SK-N-SH (cell line): ENCODE measurements at regions not wholly inside any gene's neighbourhood (a gene's known extent, or its start where the extent isn't known, plus 50 kb on each side); places are given as distances from the start of the nearest gene placed in this dataset.

Source experiments
- CTCF ChIA-PET: fragments of 300-600, 350-600 bp; formaldehyde crosslinking; extraction: SDS; loops from one replicate; lab custom pipeline; 2021; lab: Yijun Ruan, JAX
- POLR2A ChIA-PET: fragments of 350-600 bp; sonication (Branson Sonifier 250); formaldehyde crosslinking; extraction: SDS; loops from one replicate; lab custom pipeline; 2020; ENCODE audit warnings: antibody characterized with exemption, inconsistent platforms; lab: Yijun Ruan, JAX
- DNase-seq: peaks from one replicate; pipeline ENCODE4 v3.0.0; 2012
- H2AFZ ChIP-seq: fragments of 200-600 bp; sonication (generic); 2 replicates; pipeline ENCODE4 v1.8.1; 2016; ENCODE audit warnings: antibody characterized with exemption, mild to moderate bottlenecking, low read depth
- H3F3A ChIP-seq: fragments of 200-600 bp; sonication (generic); replicated peaks from 2 replicates; pipeline ENCODE3; 2016; ENCODE audit warnings: antibody characterized with exemption, mild to moderate bottlenecking; ENCODE audit not compliant: insufficient read depth
- H3K27ac ChIP-seq, 2 experiments: fragments of 200-500 bp in 1 of 2; fragments of 200-600 bp in 1 of 2; sonication (Bioruptor generic) in 1 of 2; sonication (generic), shearing (Covaris generic) in 1 of 2; 2 replicates each; pipeline versions ENCODE4 v1.5.1 to v1.6.1; 2014 to 2016; ENCODE audit warnings: low read depth in 2 of 2, inconsistent platforms in 1 of 2, low read length in 1 of 2, mild to moderate bottlenecking in 1 of 2, mixed read lengths in 1 of 2
- H3K27me3 ChIP-seq: fragments of 200-600 bp; sonication (generic), shearing (Covaris generic); 2 replicates; pipeline ENCODE4 v1.6.1; 2016; ENCODE audit warnings: mixed run types; ENCODE audit not compliant: insufficient read depth
- H3K36me3 ChIP-seq, 2 experiments: fragments of 200-500 bp in 1 of 2; fragments of 200-600 bp in 1 of 2; sonication (Bioruptor generic) in 1 of 2; sonication (generic) in 1 of 2; replicated peaks in 1 of 2; 2 replicates each; pipeline versions ENCODE3 to v1.5.1; 2014 to 2016; ENCODE audit warnings: low read length in 1 of 2, mild to moderate bottlenecking in 1 of 2; ENCODE audit not compliant: insufficient read depth in 2 of 2, control insufficient read depth in 1 of 2
- H3K4me1 ChIP-seq, 2 experiments: fragments of 200-500 bp in 1 of 2; fragments of 200-600 bp in 1 of 2; sonication (Bioruptor generic) in 1 of 2; sonication (generic), shearing (Covaris generic) in 1 of 2; 2 replicates each; pipeline versions ENCODE4 v1.5.1 to v1.6.1; 2014 to 2016; ENCODE audit warnings: low read depth in 1 of 2, low read length in 1 of 2, mixed run types in 1 of 2; ENCODE audit not compliant: insufficient read depth in 2 of 2, control insufficient read depth in 1 of 2
- H3K4me2 ChIP-seq: fragments of 200-600 bp; sonication (generic), shearing (Covaris generic); 2 replicates; pipeline ENCODE4 v1.6.1; 2017; ENCODE audit warnings: mixed run types
- H3K4me3 ChIP-seq, 2 experiments: fragments of 200-500 bp in 1 of 2; fragments of 200-600 bp in 1 of 2; sonication (Bioruptor generic) in 1 of 2; sonication (generic), shearing (Covaris generic) in 1 of 2; 2 replicates each; pipeline versions ENCODE4 v1.5.1 to v1.8.1; 2014 to 2016; ENCODE audit warnings: low read depth in 2 of 2, inconsistent platforms in 1 of 2, low read length in 1 of 2, mild to moderate bottlenecking in 1 of 2, mixed read lengths in 1 of 2, moderate library complexity in 1 of 2
- H3K79me2 ChIP-seq: fragments of 200-600 bp; sonication (generic); 2 replicates; pipeline ENCODE4 v1.8.1; 2017; ENCODE audit warnings: mild to moderate bottlenecking; ENCODE audit not compliant: insufficient read depth
- H3K9ac ChIP-seq: fragments of 200-600 bp; sonication (generic); 2 replicates; pipeline ENCODE4 v1.6.1; 2017; ENCODE audit warnings: mixed run types
- H3K9me2 ChIP-seq: fragments of 200-600 bp; sonication (generic); 2 replicates; pipeline ENCODE4 v1.6.1; 2017; ENCODE audit warnings: mixed run types
- H3K9me3 ChIP-seq: fragments of 200-600 bp; sonication (generic); 2 replicates; pipeline ENCODE4 v1.6.1; 2017; ENCODE audit warnings: mixed run types, mild to moderate bottlenecking, moderate library complexity
- H4K20me1 ChIP-seq: fragments of 200-600 bp; sonication (generic); 2 replicates; pipeline ENCODE4 v1.6.1; 2017; ENCODE audit warnings: mild to moderate bottlenecking, mixed run types; ENCODE audit not compliant: insufficient read depth
- ELF1 ChIP-seq: IDR thresholded peaks from 2 replicates; pipeline ENCODE4 v1.4.0; 2012
- EP300 ChIP-seq, 2 experiments: IDR thresholded peaks; 2 replicates each; pipeline versions ENCODE4 v1.4.0 to v1.6.1; 2012; ENCODE audit warnings: borderline replicate concordance in 1 of 2, low read depth in 1 of 2, low read length in 1 of 2
- FOXJ3 ChIP-seq: sonication (generic); formaldehyde crosslinking; IDR thresholded peaks from 2 replicates; pipeline ENCODE4 v1.5.1; 2020; ENCODE audit warnings: mild to moderate bottlenecking, missing genetic modification reagents
- JUND ChIP-seq: IDR thresholded peaks from 2 replicates; pipeline ENCODE4 v1.4.0; 2012
- MAX ChIP-seq: IDR thresholded peaks from 2 replicates; pipeline ENCODE4 v1.4.0; 2012; ENCODE audit warnings: low read depth
- MEF2A ChIP-seq: IDR thresholded peaks from 2 replicates; pipeline ENCODE4 v1.4.0; 2012; ENCODE audit warnings: low read depth, borderline replicate concordance
- NFIC ChIP-seq: IDR thresholded peaks from 2 replicates; pipeline ENCODE4 v1.4.0; 2012; ENCODE audit warnings: borderline replicate concordance
- POLR2AphosphoS5 ChIP-seq: IDR thresholded peaks from 2 replicates; pipeline ENCODE4 v1.6.1; 2012; ENCODE audit warnings: low read depth, low read length
- RAD21 ChIP-seq: IDR thresholded peaks from 2 replicates; pipeline ENCODE4 v1.6.1; 2012; ENCODE audit warnings: mild to moderate bottlenecking, low read length
- RCOR1 ChIP-seq: fragments of 150-350 bp; IDR thresholded peaks from 2 replicates; pipeline ENCODE4 v1.6.1; 2017; ENCODE audit warnings: antibody characterized with exemption, low read length
- REST ChIP-seq: IDR thresholded peaks from 2 replicates; pipeline ENCODE4 v1.6.1; 2012; ENCODE audit warnings: mild to moderate bottlenecking, low read depth, low read length, moderate library complexity
- RFX5 ChIP-seq: IDR thresholded peaks from 2 replicates; pipeline ENCODE4 v1.6.1; 2012; ENCODE audit warnings: mild to moderate bottlenecking, improper control_type of control experiment, low read length
- SIN3A ChIP-seq: IDR thresholded peaks from 2 replicates; pipeline ENCODE4 v1.6.1; 2012; ENCODE audit warnings: low read depth, mild to moderate bottlenecking, low read length, moderate library complexity, borderline replicate concordance
- SMC3 ChIP-seq: IDR thresholded peaks from 2 replicates; pipeline ENCODE4 v1.6.1; 2012; ENCODE audit warnings: low read depth, low read length, improper control_type of control experiment
- TAF1 ChIP-seq: IDR thresholded peaks from 2 replicates; pipeline ENCODE4 v1.6.1; 2012; ENCODE audit warnings: low read depth, mild to moderate bottlenecking, low read length, moderate library complexity, borderline replicate concordance
- USF1 ChIP-seq: IDR thresholded peaks from 2 replicates; pipeline ENCODE4 v1.4.0; 2012; ENCODE audit warnings: low read depth, borderline replicate concordance
- YY1 ChIP-seq: IDR thresholded peaks from 2 replicates; pipeline ENCODE4 v1.4.0; 2012; ENCODE audit warnings: low read depth, mild to moderate bottlenecking
- ZBTB33 ChIP-seq: IDR thresholded peaks from 2 replicates; pipeline ENCODE4 v1.4.0; 2012; ENCODE audit warnings: low read depth, borderline replicate concordance
- WGBS: methylation state at CpG from one replicate; pipeline ENCODE4 v1.1.6; 2017; ENCODE audit warnings: low lambda C conversion rate; 5-methylcytosine and 5-hydroxymethylcytosine counted together
- TF ChIP-seq, protein P1 (sequence below): fragments of 200-600 bp; sonication (generic); IDR thresholded peaks from 2 replicates; pipeline ENCODE4 v1.6.1; 2017; ENCODE audit warnings: antibody characterized with exemption, mild to moderate bottlenecking, moderate library complexity
- TF ChIP-seq, protein P2 (sequence below): fragments of 150-350 bp; IDR thresholded peaks from 2 replicates; pipeline ENCODE4 v1.6.1; 2017; ENCODE audit warnings: antibody characterized with exemption, low read length, low read depth, borderline replicate concordance

- no peak for TF ChIP-seq ZBTB33
- no peak for TF ChIP-seq POLR2AphosphoS5
- TF ChIP-seq MAX, result no peak
- no peak for TF ChIP-seq JUND
- no peak for TF ChIP-seq ELF1
- no peak for TF ChIP-seq SIN3A
- no peak for TF ChIP-seq NFIC
Observed at GRCh38 chr4:10305816-10306215, 151.4 kb downstream of the ZNF518B start (continued).

GRCh38 chr4:10303291-10303690 is 153.9 kb downstream of the ZNF518B start:
- POLR2A ChIA-PET, result no interaction called here
- H3K79me2 ChIP-seq, result no peaks in the 10 kb centered on the region
- H3K9me3 ChIP-seq, result no peaks in the 10 kb centered on the region
- H3K4me3 ChIP-seq, result no peak overlapping the region
- H3K9me2 ChIP-seq, result no peaks in the 10 kb centered on the region
- H3K4me2 ChIP-seq, result no peak overlapping the region
- no peaks in the 10 kb centered on the region for H3K4me1 ChIP-seq
- CTCF ChIA-PET, result no interaction called here
- H3F3A ChIP-seq, result no peaks in the 10 kb centered on the region
- H3K9ac ChIP-seq, result no peak overlapping the region
- H3K27ac ChIP-seq, result no peak overlapping the region
- H4K20me1 ChIP-seq, result no peaks in the 10 kb centered on the region
- WGBS, result 0% methylated on average over 4 of the region's 4 CpGs
- H3K27me3 ChIP-seq, result no peaks in the 10 kb centered on the region
- no peak overlapping the region for H2AFZ ChIP-seq
- no peaks in the 10 kb centered on the region for H3K36me3 ChIP-seq
- DNase-seq, result no peak
- TF ChIP-seq USF1 (no peak), REST (no peak), ZBTB33 (no peak), TAF1 (no peak), RCOR1 (no peak), SMC3 (no peak), RFX5 (no peak), MEF2A (no peak), YY1 (no peak), SIN3A (no peak), RAD21 (no peak), EP300 (IDR thresholded peaks at IDR 0.05; ENCODE audit: borderline replicate concordance in 1 of 2, low read depth in 1 of 2, low read length in 1 of 2) (no peak), FOXJ3 (CRISPR knock-in tag) (no peak), JUND (no peak), MAX (no peak)
- TF ChIP-seq, protein P1, sequence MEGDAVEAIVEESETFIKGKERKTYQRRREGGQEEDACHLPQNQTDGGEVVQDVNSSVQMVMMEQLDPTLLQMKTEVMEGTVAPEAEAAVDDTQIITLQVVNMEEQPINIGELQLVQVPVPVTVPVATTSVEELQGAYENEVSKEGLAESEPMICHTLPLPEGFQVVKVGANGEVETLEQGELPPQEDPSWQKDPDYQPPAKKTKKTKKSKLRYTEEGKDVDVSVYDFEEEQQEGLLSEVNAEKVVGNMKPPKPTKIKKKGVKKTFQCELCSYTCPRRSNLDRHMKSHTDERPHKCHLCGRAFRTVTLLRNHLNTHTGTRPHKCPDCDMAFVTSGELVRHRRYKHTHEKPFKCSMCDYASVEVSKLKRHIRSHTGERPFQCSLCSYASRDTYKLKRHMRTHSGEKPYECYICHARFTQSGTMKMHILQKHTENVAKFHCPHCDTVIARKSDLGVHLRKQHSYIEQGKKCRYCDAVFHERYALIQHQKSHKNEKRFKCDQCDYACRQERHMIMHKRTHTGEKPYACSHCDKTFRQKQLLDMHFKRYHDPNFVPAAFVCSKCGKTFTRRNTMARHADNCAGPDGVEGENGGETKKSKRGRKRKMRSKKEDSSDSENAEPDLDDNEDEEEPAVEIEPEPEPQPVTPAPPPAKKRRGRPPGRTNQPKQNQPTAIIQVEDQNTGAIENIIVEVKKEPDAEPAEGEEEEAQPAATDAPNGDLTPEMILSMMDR, result no peak
- TF ChIP-seq, protein P2, sequence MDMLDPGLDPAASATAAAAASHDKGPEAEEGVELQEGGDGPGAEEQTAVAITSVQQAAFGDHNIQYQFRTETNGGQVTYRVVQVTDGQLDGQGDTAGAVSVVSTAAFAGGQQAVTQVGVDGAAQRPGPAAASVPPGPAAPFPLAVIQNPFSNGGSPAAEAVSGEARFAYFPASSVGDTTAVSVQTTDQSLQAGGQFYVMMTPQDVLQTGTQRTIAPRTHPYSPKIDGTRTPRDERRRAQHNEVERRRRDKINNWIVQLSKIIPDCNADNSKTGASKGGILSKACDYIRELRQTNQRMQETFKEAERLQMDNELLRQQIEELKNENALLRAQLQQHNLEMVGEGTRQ, result no peak
